ENCODE measurements at regions not wholly inside any gene's neighbourhood (a gene's known extent, or its start where the extent isn't known, plus 50 kb on each side); places are given as distances from the start of the nearest gene placed in this dataset.

GRCh38 chr5:143929486-143929885, 117.5 kb downstream of the HMHB1 start:
- no peaks in the 10 kb centered on the region for H3K27me3 ChIP-seq (ENCODE audit: low read depth, low read length)
- no peak overlapping the region for H3K27ac ChIP-seq (ENCODE audit: low read length)
- TF ChIP-seq CTCF (IDR thresholded peaks at IDR 0.05; ENCODE audit: low read depth, low read length) (no peak), EZH2phosphoT487 (IDR thresholded peaks at IDR 0.05; ENCODE audit: low read depth) (no peak)
- H3K36me3 ChIP-seq (replicated peaks; ENCODE audit: low read depth, low read length): no peaks in the 10 kb centered on the region
- H3K9me3 ChIP-seq (ENCODE audit: insufficient read depth, low read length): no peaks in the 10 kb centered on the region
- no peak overlapping the region for H3K4me2 ChIP-seq (ENCODE audit: low read length)
- no peak overlapping the region for H3K9ac ChIP-seq (ENCODE audit: low read length)
- no peaks in the 10 kb centered on the region for H3K4me1 ChIP-seq (ENCODE audit: low read length)
- H3K79me2 ChIP-seq (ENCODE audit: low read length): no peaks in the 10 kb centered on the region
- H3K4me3 ChIP-seq (ENCODE audit: low read length): no peak overlapping the region
- no peak overlapping the region for H2AFZ ChIP-seq (ENCODE audit: low read depth, low read length)
- H4K20me1 ChIP-seq (ENCODE audit: insufficient read depth, low read length): no peaks in the 10 kb centered on the region

GRCh38 chr5:143930561-143930960, 118.6 kb downstream of the HMHB1 start:
- Histone ChIP-seq H3K9ac (ENCODE audit: low read length) (no peak overlapping the region), H3K27ac (ENCODE audit: low read length) (no peak overlapping the region), H3K36me3 (replicated peaks; ENCODE audit: low read depth, low read length) (no peaks in the 10 kb centered on the region), H3K79me2 (ENCODE audit: low read length) (no peaks in the 10 kb centered on the region), H3K4me3 (ENCODE audit: low read length) (no peak overlapping the region), H3K27me3 (ENCODE audit: low read depth, low read length) (no peaks in the 10 kb centered on the region), H2AFZ (ENCODE audit: low read depth, low read length) (no peak overlapping the region), H3K4me1 (ENCODE audit: low read length) (no peaks in the 10 kb centered on the region), H3K9me3 (ENCODE audit: insufficient read depth, low read length) (no peaks in the 10 kb centered on the region), H4K20me1 (ENCODE audit: insufficient read depth, low read length) (no peaks in the 10 kb centered on the region), H3K4me2 (ENCODE audit: low read length) (no peak overlapping the region)
- TF ChIP-seq EZH2phosphoT487 (IDR thresholded peaks at IDR 0.05; ENCODE audit: low read depth): no peak
- TF ChIP-seq CTCF (IDR thresholded peaks at IDR 0.05; ENCODE audit: low read depth, low read length): no peak

DNA sequence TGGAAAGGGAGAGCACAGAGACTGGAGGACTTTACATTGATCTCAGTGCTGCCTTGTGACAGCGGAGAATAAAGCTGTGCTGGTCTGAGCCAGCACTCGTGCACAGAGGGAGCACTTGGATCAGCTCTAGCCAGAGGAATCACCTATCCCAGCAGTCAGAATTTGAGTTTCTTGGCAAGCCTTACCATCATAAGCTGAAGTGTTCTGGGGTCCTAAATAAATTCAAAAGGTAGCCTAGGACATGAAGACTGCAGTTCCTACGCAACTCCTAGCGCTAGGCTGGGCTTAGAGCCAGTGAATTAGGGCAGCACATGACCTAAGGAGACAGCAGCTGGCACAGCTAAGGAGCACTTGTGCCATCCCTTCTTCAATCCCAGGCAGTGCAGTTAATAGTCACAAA, 119.5 kb downstream of the HMHB1 start:
- H2AFZ ChIP-seq (ENCODE audit: low read depth, low read length): no peak overlapping the region

GRCh38 chr5:143931986-143932385, 120.0 kb downstream of the HMHB1 start:
- Histone ChIP-seq H3K4me2 (ENCODE audit: low read length) (no peak overlapping the region), H2AFZ (ENCODE audit: low read depth, low read length) (no peak overlapping the region), H4K20me1 (ENCODE audit: insufficient read depth, low read length) (no peaks in the 10 kb centered on the region), H3K4me1 (ENCODE audit: low read length) (no peaks in the 10 kb centered on the region), H3K36me3 (replicated peaks; ENCODE audit: low read depth, low read length) (no peaks in the 10 kb centered on the region), H3K27me3 (ENCODE audit: low read depth, low read length) (no peaks in the 10 kb centered on the region), H3K4me3 (ENCODE audit: low read length) (no peak overlapping the region), H3K27ac (ENCODE audit: low read length) (no peak overlapping the region), H3K9ac (ENCODE audit: low read length) (no peak overlapping the region), H3K9me3 (ENCODE audit: insufficient read depth, low read length) (no peaks in the 10 kb centered on the region), H3K79me2 (ENCODE audit: low read length) (no peaks in the 10 kb centered on the region)
- no peak for TF ChIP-seq EZH2phosphoT487 (IDR thresholded peaks at IDR 0.05; ENCODE audit: low read depth)

More for the DNA sequence above, 119.5 kb downstream of the HMHB1 start:
- Histone ChIP-seq H3K9ac (ENCODE audit: low read length) (no peak overlapping the region), H3K27ac (ENCODE audit: low read length) (no peak overlapping the region), H3K9me3 (ENCODE audit: insufficient read depth, low read length) (no peaks in the 10 kb centered on the region), H3K36me3 (replicated peaks; ENCODE audit: low read depth, low read length) (no peaks in the 10 kb centered on the region), H3K79me2 (ENCODE audit: low read length) (no peaks in the 10 kb centered on the region), H3K4me1 (ENCODE audit: low read length) (no peaks in the 10 kb centered on the region), H3K4me2 (ENCODE audit: low read length) (no peak overlapping the region), H4K20me1 (ENCODE audit: insufficient read depth, low read length) (no peaks in the 10 kb centered on the region), H3K27me3 (ENCODE audit: low read depth, low read length) (no peaks in the 10 kb centered on the region), H3K4me3 (ENCODE audit: low read length) (no peak overlapping the region)
- TF ChIP-seq CTCF (IDR thresholded peaks at IDR 0.05; ENCODE audit: low read depth, low read length): no peak
- no peak for TF ChIP-seq EZH2phosphoT487 (IDR thresholded peaks at IDR 0.05; ENCODE audit: low read depth)

DNA sequence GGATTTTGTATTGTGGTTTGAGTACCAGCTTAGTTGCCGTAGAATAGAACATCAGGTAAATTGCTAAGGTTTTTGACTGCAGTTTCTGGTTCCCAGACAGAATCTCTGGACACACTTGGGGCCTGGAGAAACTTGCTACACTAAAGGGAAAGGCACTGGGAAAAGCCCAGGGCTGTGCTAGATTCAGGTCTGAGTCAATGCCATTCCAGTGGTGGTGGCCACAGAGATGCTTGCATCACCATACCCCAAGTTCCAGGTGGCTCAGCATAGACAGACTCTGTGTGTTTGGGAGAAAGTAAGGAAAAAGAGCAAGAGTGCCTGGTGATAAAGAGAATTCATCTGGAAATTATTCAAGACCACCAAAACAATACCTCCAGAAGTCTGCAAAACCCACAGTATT, 120.6 kb downstream of the HMHB1 start:
- no peak overlapping the region for H3K27ac ChIP-seq (ENCODE audit: low read length)
- no peak for TF ChIP-seq EZH2phosphoT487 (IDR thresholded peaks at IDR 0.05; ENCODE audit: low read depth)
- TF ChIP-seq CTCF (IDR thresholded peaks at IDR 0.05; ENCODE audit: low read depth, low read length): no peak
- H3K36me3 ChIP-seq (replicated peaks; ENCODE audit: low read depth, low read length): no peaks in the 10 kb centered on the region
- no peak overlapping the region for H3K4me3 ChIP-seq (ENCODE audit: low read length)
- no peaks in the 10 kb centered on the region for H3K9me3 ChIP-seq (ENCODE audit: insufficient read depth, low read length)
- no peaks in the 10 kb centered on the region for H3K79me2 ChIP-seq (ENCODE audit: low read length)
- no peaks in the 10 kb centered on the region for H4K20me1 ChIP-seq (ENCODE audit: insufficient read depth, low read length)
- H2AFZ ChIP-seq (ENCODE audit: low read depth, low read length): no peak overlapping the region
- H3K4me1 ChIP-seq (ENCODE audit: low read length): no peaks in the 10 kb centered on the region
- no peak overlapping the region for H3K9ac ChIP-seq (ENCODE audit: low read length)
- H3K27me3 ChIP-seq (ENCODE audit: low read depth, low read length): no peaks in the 10 kb centered on the region
- H3K4me2 ChIP-seq (ENCODE audit: low read length): no peak overlapping the region
